GM19372 (cell line): ENCODE measurements at regions not wholly inside any gene's neighbourhood (a gene's known extent, or its start where the extent isn't known, plus 50 kb on each side); places are given as distances from the start of the nearest gene placed in this dataset.

Experiments used
- ATAC-seq: cut with Tn5 transposase; IDR thresholded peaks from one replicate; pipeline ENCODE4 v1.9.1; 2021; ENCODE audit warnings: mild to moderate bottlenecking, low read depth, moderate library complexity; ENCODE audit not compliant: unreplicated experiment

GRCh38 chr11:15912291-15912690, 444.1 kb downstream of the SOX6 start:
- ATAC-seq = no peak

GRCh38 chr11:15912825-15913224, 443.5 kb downstream of the SOX6 start:
- ATAC-seq = no peak

- ATAC-seq = no peak
Measured at GRCh38 chr11:15913261-15913660, 443.1 kb downstream of the SOX6 start.
